HG03280 (cell line): ENCODE measurements at regions not wholly inside any gene's neighbourhood (a gene's known extent, or its start where the extent isn't known, plus 50 kb on each side); places are given as distances from the start of the nearest gene placed in this dataset.
"Not testable (repeated sequence)": the region's sequence is repeated elsewhere in the genome, so short reads cannot be mapped to it uniquely, and the experiment has no call there.

Experiments used
- ATAC-seq: cut with Tn5 transposase; IDR thresholded peaks from one replicate; pipeline ENCODE4 v1.9.1; 2021; ENCODE audit warnings: mild to moderate bottlenecking, moderate library complexity; ENCODE audit not compliant: unreplicated experiment

- no peak for ATAC-seq
These were observed 260.2 kb downstream of the XPNPEP1 start for GRCh38 chr10:109663122-109663521.

GRCh38 chr10:109652612-109653011, 270.7 kb downstream of the XPNPEP1 start:
- ATAC-seq = not testable (repeated sequence)

GRCh38 chr10:109650228-109650627, 273.1 kb downstream of the XPNPEP1 start:
- ATAC-seq = no peak

GRCh38 chr10:109647627-109648026, 275.7 kb downstream of the XPNPEP1 start:
- no peak for ATAC-seq

GRCh38 chr10:109633846-109634245, 289.5 kb downstream of the XPNPEP1 start:
- ATAC-seq = no peak

GRCh38 chr10:109633017-109633416, 290.3 kb downstream of the XPNPEP1 start:
- not testable (repeated sequence) for ATAC-seq

GRCh38 chr10:109624939-109625338, 298.4 kb downstream of the XPNPEP1 start:
- ATAC-seq = no peak

- ATAC-seq = no peak
These were observed 300.7 kb downstream of the XPNPEP1 start for GRCh38 chr10:109622566-109622965.

GRCh38 chr10:109620396-109620795, 302.9 kb downstream of the XPNPEP1 start:
- ATAC-seq = no peak

- no peak for ATAC-seq
These were observed 303.4 kb downstream of the XPNPEP1 start for GRCh38 chr10:109619914-109620313.

GRCh38 chr10:109618748-109619147, 304.6 kb downstream of the XPNPEP1 start:
- ATAC-seq = no peak

- no peak for ATAC-seq
These were observed 305.0 kb downstream of the XPNPEP1 start for GRCh38 chr10:109618301-109618700.

- no peak for ATAC-seq
These were observed 306.8 kb downstream of the XPNPEP1 start for GRCh38 chr10:109616359-109616980.

GRCh38 chr10:109595356-109595755, 328.0 kb downstream of the XPNPEP1 start:
- ATAC-seq = not testable (repeated sequence)

- no peak for ATAC-seq
These were observed 329.6 kb downstream of the XPNPEP1 start for GRCh38 chr10:109593682-109594081.

- ATAC-seq = no peak
These were observed 330.9 kb downstream of the XPNPEP1 start for GRCh38 chr10:109592391-109592790.

GRCh38 chr10:109591601-109592000, 331.7 kb downstream of the XPNPEP1 start:
- no peak for ATAC-seq

GRCh38 chr10:109588259-109588658, 335.1 kb downstream of the XPNPEP1 start:
- no peak for ATAC-seq

GRCh38 chr10:109587366-109587765, 335.9 kb downstream of the XPNPEP1 start:
- ATAC-seq = no peak

- ATAC-seq = no peak
These were observed 366.9 kb downstream of the XPNPEP1 start for GRCh38 chr10:109556399-109556798.

GRCh38 chr10:109542050-109542603, 381.2 kb downstream of the XPNPEP1 start:
- ATAC-seq = not testable (repeated sequence)

- ATAC-seq = no peak
These were observed 389.1 kb downstream of the XPNPEP1 start for GRCh38 chr10:109534193-109534592.

- no peak for ATAC-seq
These were observed 394.1 kb downstream of the XPNPEP1 start for GRCh38 chr10:109529258-109529657.
